ENCODE measurements at regions not wholly inside any gene's neighbourhood (a gene's known extent, or its start where the extent isn't known, plus 50 kb on each side); places are given as distances from the start of the nearest gene placed in this dataset.
A peak's percentile ranks its signal among the peaks of the same experiment; 100 is the strongest.
"Not testable (repeated sequence)": the region's sequence is repeated elsewhere in the genome, so short reads cannot be mapped to it uniquely, and the experiment has no call there.

DNA sequence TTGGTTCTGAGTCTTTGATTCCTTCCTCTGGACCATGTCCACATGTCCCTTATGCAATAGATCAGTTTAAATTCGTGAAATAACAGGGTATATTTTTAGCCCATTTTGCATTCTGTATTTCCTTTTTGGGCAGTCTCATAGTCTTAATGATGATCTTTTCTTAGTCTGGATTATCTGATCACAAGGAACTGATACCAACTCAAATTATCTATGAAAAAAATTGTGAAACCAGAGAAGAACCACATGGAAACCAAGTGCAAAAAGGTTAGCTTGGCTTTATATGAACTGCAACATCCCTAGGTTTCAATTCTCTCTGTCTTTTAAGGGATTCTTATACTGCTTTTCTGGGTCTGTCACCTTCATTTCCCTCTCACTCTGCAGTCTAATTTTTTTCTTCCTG is 608.6 kb upstream of the AADAT start:
- Histone ChIP-seq H3K4me3 (ENCODE audit: low read length) (no peak overlapping the region), H3K4me1 (ENCODE audit: control insufficient read depth, insufficient read depth, low read length) (no peaks in the 10 kb centered on the region), H3K9ac (ENCODE audit: low read length) (no peak overlapping the region), H3K9me3 (ENCODE audit: control insufficient read depth, low read length) (no peaks in the 10 kb centered on the region), H3K36me3 (ENCODE audit: control insufficient read depth, insufficient read depth, low read length, severe bottlenecking) (no peaks in the 10 kb centered on the region), H3K27me3 (replicated peaks; ENCODE audit: control insufficient read depth, insufficient read depth, low read length) (no peaks in the 10 kb centered on the region)
- no peak for DNase-seq (ENCODE audit: low read depth)

DNA sequence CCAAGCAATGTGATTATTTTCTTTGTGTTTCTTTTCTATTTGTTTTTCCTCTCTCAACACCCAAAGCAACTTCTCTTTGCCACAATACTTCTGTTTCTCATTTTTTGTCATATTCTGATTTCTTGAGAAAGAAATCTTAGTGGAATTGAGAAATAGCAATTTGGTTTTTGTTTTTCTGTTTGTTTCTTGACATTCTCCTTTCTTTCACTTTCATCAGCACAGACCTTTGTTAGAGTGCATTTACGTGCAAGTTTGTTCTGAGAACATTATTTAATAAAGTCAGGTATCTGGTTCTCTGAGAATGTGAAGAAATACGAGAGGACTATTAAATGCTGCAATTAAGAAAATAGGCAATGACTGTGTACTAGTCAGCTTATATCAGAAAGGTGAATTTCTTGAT is 608.1 kb upstream of the AADAT start:
- Histone ChIP-seq H3K9me3 (ENCODE audit: control insufficient read depth, low read length) (no peaks in the 10 kb centered on the region), H3K4me1 (ENCODE audit: control insufficient read depth, insufficient read depth, low read length) (no peaks in the 10 kb centered on the region), H3K36me3 (ENCODE audit: control insufficient read depth, insufficient read depth, low read length, severe bottlenecking) (no peaks in the 10 kb centered on the region), H3K4me3 (ENCODE audit: low read length) (no peak overlapping the region), H3K27me3 (replicated peaks; ENCODE audit: control insufficient read depth, insufficient read depth, low read length) (no peaks in the 10 kb centered on the region), H3K9ac (ENCODE audit: low read length) (no peak overlapping the region)
- no peak for DNase-seq (ENCODE audit: low read depth)

DNA sequence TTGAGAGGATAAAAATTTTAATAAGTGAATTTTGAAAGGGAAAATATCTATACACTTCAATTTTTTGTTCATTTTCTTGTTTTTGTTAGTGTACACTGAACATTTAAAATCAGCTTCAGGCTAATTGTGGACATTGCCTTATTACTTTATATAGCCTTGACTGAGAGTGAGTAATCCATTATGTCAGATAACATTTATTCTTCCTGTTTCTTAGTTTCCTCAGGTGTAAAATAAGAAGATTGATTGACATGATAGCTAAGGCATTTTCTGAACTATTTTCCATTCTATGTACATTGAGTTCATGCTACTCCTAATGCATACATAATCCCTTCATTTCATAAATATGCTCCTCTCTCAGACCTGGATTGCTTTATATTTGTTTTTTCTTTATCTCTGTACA is 607.3 kb upstream of the AADAT start:
- H3K9me3 ChIP-seq (ENCODE audit: control insufficient read depth, low read length) = no peaks in the 10 kb centered on the region
- no peaks in the 10 kb centered on the region for H3K27me3 ChIP-seq (replicated peaks; ENCODE audit: control insufficient read depth, insufficient read depth, low read length)
- H3K36me3 ChIP-seq (ENCODE audit: control insufficient read depth, insufficient read depth, low read length, severe bottlenecking) = no peaks in the 10 kb centered on the region
- H3K9ac ChIP-seq (ENCODE audit: low read length) = no peak overlapping the region
- H3K4me3 ChIP-seq (ENCODE audit: low read length) = no peak overlapping the region
- H3K4me1 ChIP-seq (ENCODE audit: control insufficient read depth, insufficient read depth, low read length) = no peaks in the 10 kb centered on the region
- DNase-seq (ENCODE audit: low read depth) = no peak

DNA sequence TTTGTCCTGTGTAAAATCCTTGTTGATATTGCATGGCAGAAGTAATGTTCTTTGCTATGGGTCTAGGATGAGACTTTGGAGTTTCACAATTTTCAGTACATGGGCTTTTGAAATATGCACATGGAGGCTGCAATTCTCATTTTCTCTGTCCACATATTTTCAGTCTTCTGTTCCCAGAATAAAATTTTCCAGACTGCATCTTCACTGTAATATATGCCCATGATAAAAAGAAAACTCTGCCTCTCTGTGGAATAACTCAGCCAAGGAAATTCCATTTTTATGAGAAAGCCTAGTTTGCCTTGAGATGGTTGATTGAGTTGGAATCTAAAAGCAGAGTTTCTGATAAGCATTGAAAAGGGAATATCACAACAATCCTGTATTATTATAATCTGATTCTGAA is 601.4 kb upstream of the AADAT start:
- H3K4me1 ChIP-seq (ENCODE audit: control insufficient read depth, insufficient read depth, low read length) = no peaks in the 10 kb centered on the region
- H3K9ac ChIP-seq (ENCODE audit: low read length) = no peak overlapping the region
- DNase-seq (ENCODE audit: low read depth) = peak; percentile 57
- no peaks in the 10 kb centered on the region for H3K9me3 ChIP-seq (ENCODE audit: control insufficient read depth, low read length)
- H3K4me3 ChIP-seq (ENCODE audit: low read length) = no peak overlapping the region
- no peaks in the 10 kb centered on the region for H3K27me3 ChIP-seq (replicated peaks; ENCODE audit: control insufficient read depth, insufficient read depth, low read length)
- no peaks in the 10 kb centered on the region for H3K36me3 ChIP-seq (ENCODE audit: control insufficient read depth, insufficient read depth, low read length, severe bottlenecking)

DNA sequence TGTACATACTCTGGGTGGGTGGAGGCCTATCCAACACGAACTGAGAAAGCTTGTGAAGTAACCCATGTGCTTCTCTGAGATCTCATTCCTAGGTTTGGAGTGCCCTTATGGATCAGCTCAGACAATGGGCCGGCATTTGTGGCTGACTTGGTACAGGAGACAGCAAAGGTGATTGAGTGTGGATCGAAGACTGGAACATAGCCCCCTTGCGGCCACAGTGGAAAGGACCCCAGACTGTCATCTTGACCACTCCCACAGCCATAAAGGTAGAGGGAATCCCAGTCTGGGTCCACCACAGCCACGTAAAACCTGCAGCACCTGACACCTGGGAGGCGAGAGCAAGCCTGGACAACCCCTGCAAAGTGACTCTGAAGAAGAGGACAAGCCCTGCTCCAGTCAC is 598.0 kb upstream of the AADAT start:
- DNase-seq (ENCODE audit: low read depth) = no peak
- Histone ChIP-seq H3K27me3 (replicated peaks; ENCODE audit: control insufficient read depth, insufficient read depth, low read length) (no peaks in the 10 kb centered on the region), H3K36me3 (ENCODE audit: control insufficient read depth, insufficient read depth, low read length, severe bottlenecking) (no peaks in the 10 kb centered on the region), H3K9ac (ENCODE audit: low read length) (no peak overlapping the region), H3K4me3 (ENCODE audit: low read length) (no peak overlapping the region), H3K9me3 (ENCODE audit: control insufficient read depth, low read length) (no peaks in the 10 kb centered on the region), H3K4me1 (ENCODE audit: control insufficient read depth, insufficient read depth, low read length) (no peaks in the 10 kb centered on the region)

DNA sequence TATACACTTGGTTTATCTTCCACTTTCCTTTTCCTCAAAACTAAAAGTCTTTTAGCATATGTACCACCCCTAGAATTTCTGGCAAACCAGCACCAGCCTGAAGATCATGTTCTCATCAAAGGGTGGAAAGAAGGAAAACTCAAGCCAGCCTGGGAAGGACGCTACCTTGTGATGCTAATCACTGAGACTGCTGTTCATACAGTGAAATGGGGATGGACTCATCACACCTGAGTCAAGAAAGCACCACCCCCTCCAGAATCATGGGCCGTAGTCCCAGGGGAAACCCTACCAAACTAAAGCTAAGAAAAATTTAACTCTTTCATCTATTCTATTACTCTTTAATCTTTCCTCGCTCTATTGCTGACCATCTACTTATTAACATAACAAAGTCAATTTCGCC is 595.9 kb upstream of the AADAT start:
- not testable (repeated sequence) for DNase-seq (ENCODE audit: low read depth); H3K36me3 ChIP-seq (ENCODE audit: control insufficient read depth, insufficient read depth, low read length, severe bottlenecking)

DNA sequence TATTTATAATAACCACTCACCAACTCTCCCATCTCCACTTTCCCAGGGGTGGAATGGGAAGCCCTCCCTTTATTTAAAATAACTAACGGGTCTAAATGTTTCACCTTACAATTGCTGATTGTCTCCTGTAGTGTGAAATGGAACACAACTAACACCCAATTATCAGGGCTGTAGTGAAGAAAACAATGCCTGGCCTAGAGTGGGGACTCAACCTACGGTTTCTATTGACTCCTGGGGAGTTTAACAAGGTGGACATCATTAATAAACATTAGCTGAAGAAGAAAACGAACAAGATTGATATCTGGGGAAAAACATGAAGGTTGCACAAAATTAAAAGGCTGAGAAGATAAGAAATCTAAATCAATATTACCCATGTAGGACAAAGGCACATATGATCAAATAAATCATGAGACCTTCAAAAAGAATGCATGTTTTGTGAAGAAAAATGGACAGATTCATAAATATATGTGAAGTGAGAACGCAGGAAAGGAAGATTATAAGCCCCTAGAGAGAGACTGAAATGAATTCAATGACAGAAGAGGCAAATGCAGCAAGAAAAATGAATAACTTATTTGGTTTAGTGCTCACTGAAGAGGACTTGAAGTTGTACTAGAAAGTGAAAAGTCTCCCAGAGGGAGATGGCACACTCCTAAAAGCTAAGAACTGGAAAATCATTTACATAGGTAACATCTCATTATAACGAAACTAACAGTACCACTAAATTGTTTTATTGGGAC is 593.0 kb upstream of the AADAT start:
- Histone ChIP-seq H3K27me3 (replicated peaks; ENCODE audit: control insufficient read depth, insufficient read depth, low read length) (no peaks in the 10 kb centered on the region), H3K9ac (ENCODE audit: low read length) (no peak overlapping the region), H3K36me3 (ENCODE audit: control insufficient read depth, insufficient read depth, low read length, severe bottlenecking) (no peaks in the 10 kb centered on the region), H3K9me3 (ENCODE audit: control insufficient read depth, low read length) (no peaks in the 10 kb centered on the region), H3K4me1 (ENCODE audit: control insufficient read depth, insufficient read depth, low read length) (no peaks in the 10 kb centered on the region), H3K4me3 (ENCODE audit: low read length) (no peak overlapping the region)
- no peak for DNase-seq (ENCODE audit: low read depth)

More for the DNA sequence above, 595.9 kb upstream of the AADAT start:
- not testable (repeated sequence) for H3K27me3 ChIP-seq (replicated peaks; ENCODE audit: control insufficient read depth, insufficient read depth, low read length); H3K9ac ChIP-seq (ENCODE audit: low read length); H3K4me3 ChIP-seq (ENCODE audit: low read length); H3K9me3 ChIP-seq (ENCODE audit: control insufficient read depth, low read length); H3K4me1 ChIP-seq (ENCODE audit: control insufficient read depth, insufficient read depth, low read length)

DNA sequence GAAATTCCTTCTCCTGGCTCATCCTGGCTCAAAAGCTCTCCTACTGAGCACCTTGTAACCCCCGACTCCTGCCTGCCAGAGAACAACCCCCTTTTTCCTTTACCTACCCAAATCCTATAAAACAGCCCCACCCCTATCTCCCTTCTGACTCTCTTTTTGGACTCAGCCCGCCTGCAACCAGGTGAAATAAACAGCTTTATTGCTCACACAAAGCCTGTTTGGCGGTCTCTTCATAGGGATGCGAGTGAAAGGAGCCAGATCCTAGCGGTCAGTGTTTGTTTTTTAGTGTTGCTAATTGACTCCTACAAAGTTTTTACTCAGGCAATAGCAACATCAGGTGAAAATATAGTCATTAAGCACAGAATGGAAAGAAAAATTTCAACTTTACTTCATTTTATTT is 592.3 kb upstream of the AADAT start:
- not testable (repeated sequence) for H3K4me3 ChIP-seq (ENCODE audit: low read length)

DNA sequence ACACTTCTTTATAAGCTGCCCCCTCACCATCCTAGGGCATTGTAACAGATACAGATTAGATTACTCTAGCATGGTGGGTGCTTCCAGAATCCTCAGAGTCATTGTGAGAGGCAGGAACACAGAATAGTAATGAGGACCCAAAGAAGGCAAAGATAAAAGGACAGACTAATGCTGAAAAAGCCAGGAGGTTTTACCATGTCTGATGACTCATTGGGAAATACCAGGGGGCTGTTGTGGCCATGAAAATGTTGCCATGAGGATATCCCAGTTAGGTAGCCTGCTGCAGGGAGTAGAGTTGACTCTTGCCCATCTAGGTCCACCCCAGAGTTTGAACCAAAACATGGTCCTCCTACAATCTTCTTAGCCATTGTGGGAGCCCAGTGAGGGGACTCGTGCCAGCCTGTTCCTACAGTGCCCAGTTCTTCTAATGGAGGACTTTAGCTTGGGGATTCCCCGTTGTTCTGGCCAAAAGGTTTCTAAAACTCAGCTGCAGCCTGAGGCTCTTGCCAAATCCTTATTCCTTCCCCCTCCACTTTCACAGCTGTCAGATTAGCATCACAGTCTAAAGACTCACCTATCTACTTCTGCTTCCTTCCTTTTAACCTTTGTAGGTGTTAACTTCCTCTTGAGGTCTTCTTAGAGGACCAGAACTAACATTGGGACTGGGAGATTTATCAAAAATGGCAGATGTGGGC is 586.0 kb upstream of the AADAT start:
- Histone ChIP-seq H3K4me3 (ENCODE audit: low read length) (no peak overlapping the region), H3K36me3 (ENCODE audit: control insufficient read depth, insufficient read depth, low read length, severe bottlenecking) (no peaks in the 10 kb centered on the region), H3K9me3 (ENCODE audit: control insufficient read depth, low read length) (no peaks in the 10 kb centered on the region), H3K4me1 (ENCODE audit: control insufficient read depth, insufficient read depth, low read length) (no peaks in the 10 kb centered on the region), H3K9ac (ENCODE audit: low read length) (no peak overlapping the region), H3K27me3 (replicated peaks; ENCODE audit: control insufficient read depth, insufficient read depth, low read length) (no peaks in the 10 kb centered on the region)
- DNase-seq (ENCODE audit: low read depth) = peak; percentile 11

More for the DNA sequence above, 592.3 kb upstream of the AADAT start:
- H3K9me3 ChIP-seq (ENCODE audit: control insufficient read depth, low read length); H3K36me3 ChIP-seq (ENCODE audit: control insufficient read depth, insufficient read depth, low read length, severe bottlenecking); H3K27me3 ChIP-seq (replicated peaks; ENCODE audit: control insufficient read depth, insufficient read depth, low read length); H3K4me1 ChIP-seq (ENCODE audit: control insufficient read depth, insufficient read depth, low read length); DNase-seq (ENCODE audit: low read depth); H3K9ac ChIP-seq (ENCODE audit: low read length): not testable (repeated sequence)

DNA sequence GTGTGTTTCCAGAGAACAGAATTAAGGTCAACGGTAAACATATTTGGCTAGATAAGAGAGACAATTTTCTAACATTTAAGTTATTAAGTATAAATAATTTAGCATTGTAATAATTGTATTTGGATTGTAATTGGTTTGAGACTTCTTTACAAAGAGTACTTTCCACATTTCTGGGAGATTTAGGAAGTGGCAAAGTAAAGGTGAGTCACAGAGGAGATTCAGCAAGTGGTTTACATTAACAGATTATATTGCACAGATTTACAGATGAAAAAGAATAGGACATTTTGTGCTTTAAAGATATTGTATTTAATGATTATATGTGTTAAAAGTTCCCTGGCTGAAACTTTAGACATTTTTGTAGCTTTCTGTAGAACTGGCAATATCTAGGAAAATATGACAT is 584.4 kb upstream of the AADAT start:
- Histone ChIP-seq H3K9me3 (ENCODE audit: control insufficient read depth, low read length) (no peaks in the 10 kb centered on the region), H3K9ac (ENCODE audit: low read length) (no peak overlapping the region), H3K4me3 (ENCODE audit: low read length) (no peak overlapping the region), H3K4me1 (ENCODE audit: control insufficient read depth, insufficient read depth, low read length) (no peaks in the 10 kb centered on the region), H3K27me3 (replicated peaks; ENCODE audit: control insufficient read depth, insufficient read depth, low read length) (no peaks in the 10 kb centered on the region), H3K36me3 (ENCODE audit: control insufficient read depth, insufficient read depth, low read length, severe bottlenecking) (no peaks in the 10 kb centered on the region)
- DNase-seq (ENCODE audit: low read depth) = peak; percentile 25

DNA sequence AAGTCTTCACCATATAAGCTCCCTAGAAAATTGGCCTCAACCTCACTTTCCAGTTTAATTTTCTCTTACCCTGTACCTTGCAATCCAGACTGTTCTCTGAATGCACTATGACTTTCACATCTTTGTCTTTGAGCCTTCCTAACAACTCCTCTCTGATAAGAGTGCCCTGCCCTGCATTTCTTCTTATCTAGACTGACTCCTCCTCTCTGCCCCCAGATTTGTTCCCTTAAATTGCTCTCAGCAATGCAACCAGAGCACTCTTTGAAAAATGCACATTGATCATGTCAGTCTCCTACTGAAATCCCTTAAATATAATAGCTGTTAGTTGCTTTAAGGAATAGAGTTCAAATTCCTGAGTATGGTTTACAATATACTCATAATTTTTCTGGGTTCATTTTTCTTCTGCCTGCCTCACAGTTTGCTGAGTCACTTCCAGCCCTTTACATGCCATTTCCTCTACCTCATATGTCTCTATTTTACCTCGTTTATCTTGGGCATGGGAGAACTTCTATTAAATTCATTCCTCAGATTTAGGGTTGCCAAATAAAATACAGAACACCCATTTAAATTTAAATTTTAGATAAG is 582.7 kb upstream of the AADAT start:
- peak; percentile 76 for DNase-seq (ENCODE audit: low read depth)
- H3K36me3 ChIP-seq (ENCODE audit: control insufficient read depth, insufficient read depth, low read length, severe bottlenecking) = no peaks in the 10 kb centered on the region
- no peaks in the 10 kb centered on the region for H3K4me1 ChIP-seq (ENCODE audit: control insufficient read depth, insufficient read depth, low read length)
- no peak overlapping the region for H3K4me3 ChIP-seq (ENCODE audit: low read length)
- no peaks in the 10 kb centered on the region for H3K27me3 ChIP-seq (replicated peaks; ENCODE audit: control insufficient read depth, insufficient read depth, low read length)
- no peak overlapping the region for H3K9ac ChIP-seq (ENCODE audit: low read length)
- H3K9me3 ChIP-seq (ENCODE audit: control insufficient read depth, low read length) = no peaks in the 10 kb centered on the region
